ENCODE measurements at regions not wholly inside any gene's neighbourhood (a gene's known extent, or its start where the extent isn't known, plus 50 kb on each side); places are given as distances from the start of the nearest gene placed in this dataset.

- H3K9me3 ChIP-seq, result no peaks in the 10 kb centered on the region
- H3K36me3 ChIP-seq, result no peaks in the 10 kb centered on the region
- no peak for DNase-seq
- H3K4me3 ChIP-seq, result no peak overlapping the region
- H3K27me3 ChIP-seq, result no peaks in the 10 kb centered on the region
These were observed 156.6 kb upstream of the LHCGR start for GRCh38 chr2:48912110-48912509.

- Histone ChIP-seq H3K9me3 (no peaks in the 10 kb centered on the region), H3K4me3 (no peak overlapping the region), H3K36me3 (no peaks in the 10 kb centered on the region), H3K27me3 (no peaks in the 10 kb centered on the region)
- no peak for DNase-seq
These were observed 155.4 kb upstream of the LHCGR start for GRCh38 chr2:48910961-48911360.

GRCh38 chr2:48906633-48907032 lies 151.1 kb upstream of the LHCGR start:
- Histone ChIP-seq H3K36me3 (no peaks in the 10 kb centered on the region), H3K9me3 (no peaks in the 10 kb centered on the region)

GRCh38 chr2:48905696-48906095 lies 150.2 kb upstream of the LHCGR start:
- H3K4me3 ChIP-seq, result no peak overlapping the region
- H3K36me3 ChIP-seq, result no peaks in the 10 kb centered on the region
- H3K9me3 ChIP-seq, result no peaks in the 10 kb centered on the region
- no peak for DNase-seq
- no peaks in the 10 kb centered on the region for H3K27me3 ChIP-seq

More at GRCh38 chr2:48906633-48907032, 151.1 kb upstream of the LHCGR start:
- Histone ChIP-seq H3K27me3 (no peaks in the 10 kb centered on the region), H3K4me3 (no peak overlapping the region)
- DNase-seq, result no peak

DNA sequence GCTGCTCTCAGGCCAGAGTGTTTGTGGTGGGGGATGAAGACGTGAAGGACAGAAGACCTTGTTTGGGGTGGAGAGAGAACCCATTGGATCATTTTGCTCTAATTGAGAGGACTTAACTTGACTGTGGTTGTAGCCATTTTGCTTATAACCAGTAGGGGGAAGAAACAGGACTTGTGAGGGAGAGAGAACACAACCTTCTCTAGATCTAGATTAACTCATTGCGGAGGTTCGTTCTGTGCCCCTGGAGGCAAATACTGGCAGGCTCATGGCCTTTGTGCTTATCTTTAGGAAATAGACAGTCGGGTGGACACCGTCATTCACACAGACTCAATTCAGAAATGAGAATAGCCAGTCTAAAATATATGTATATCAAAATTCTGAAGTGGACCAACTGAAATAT lies 147.0 kb upstream of the LHCGR start:
- DNase-seq, result no peak
- Histone ChIP-seq H3K9me3 (no peaks in the 10 kb centered on the region), H3K4me3 (no peak overlapping the region), H3K27me3 (no peaks in the 10 kb centered on the region), H3K36me3 (no peaks in the 10 kb centered on the region)

DNA sequence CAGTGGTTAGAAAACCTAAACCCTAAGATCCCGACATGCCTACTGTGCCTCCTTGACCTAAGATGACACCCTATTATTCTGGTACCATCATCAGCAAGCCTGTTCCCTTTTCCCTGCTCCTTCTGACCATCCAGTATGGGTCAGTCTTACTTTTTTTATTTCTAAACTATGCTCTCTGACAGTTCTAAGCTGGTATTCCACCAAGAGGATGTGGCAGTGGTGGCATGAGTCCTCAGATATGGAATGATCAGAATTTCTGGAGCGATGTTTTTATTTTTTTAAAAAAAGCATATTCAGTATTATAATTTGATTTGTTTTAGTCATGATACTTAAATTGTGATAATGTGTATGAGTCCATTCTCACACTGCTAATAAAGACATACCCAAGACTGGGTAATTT lies 145.9 kb upstream of the LHCGR start:
- H3K36me3 ChIP-seq, result no peaks in the 10 kb centered on the region
- H3K4me3 ChIP-seq, result no peak overlapping the region
- no peaks in the 10 kb centered on the region for H3K27me3 ChIP-seq
- no peak for DNase-seq
- no peaks in the 10 kb centered on the region for H3K9me3 ChIP-seq

DNA sequence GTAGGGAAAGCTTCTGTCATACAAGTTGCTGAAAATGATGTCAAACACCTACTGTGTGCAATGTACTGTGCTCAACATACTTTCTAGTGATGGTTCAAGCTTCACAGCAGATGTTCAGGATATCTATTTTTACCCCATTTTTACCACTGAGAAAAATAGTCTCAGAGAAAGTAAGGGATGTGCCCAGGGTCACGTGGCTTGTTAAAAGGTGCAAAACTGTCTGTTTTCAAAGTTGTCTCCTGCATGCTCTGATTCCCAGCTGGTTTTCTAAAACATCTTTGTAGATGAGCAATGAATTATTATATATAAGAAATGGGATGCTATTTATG lies 145.5 kb upstream of the LHCGR start:
- Histone ChIP-seq H3K4me3 (no peak overlapping the region), H3K27me3 (no peaks in the 10 kb centered on the region), H3K9me3 (no peaks in the 10 kb centered on the region), H3K36me3 (no peaks in the 10 kb centered on the region)
- no peak for DNase-seq

DNA sequence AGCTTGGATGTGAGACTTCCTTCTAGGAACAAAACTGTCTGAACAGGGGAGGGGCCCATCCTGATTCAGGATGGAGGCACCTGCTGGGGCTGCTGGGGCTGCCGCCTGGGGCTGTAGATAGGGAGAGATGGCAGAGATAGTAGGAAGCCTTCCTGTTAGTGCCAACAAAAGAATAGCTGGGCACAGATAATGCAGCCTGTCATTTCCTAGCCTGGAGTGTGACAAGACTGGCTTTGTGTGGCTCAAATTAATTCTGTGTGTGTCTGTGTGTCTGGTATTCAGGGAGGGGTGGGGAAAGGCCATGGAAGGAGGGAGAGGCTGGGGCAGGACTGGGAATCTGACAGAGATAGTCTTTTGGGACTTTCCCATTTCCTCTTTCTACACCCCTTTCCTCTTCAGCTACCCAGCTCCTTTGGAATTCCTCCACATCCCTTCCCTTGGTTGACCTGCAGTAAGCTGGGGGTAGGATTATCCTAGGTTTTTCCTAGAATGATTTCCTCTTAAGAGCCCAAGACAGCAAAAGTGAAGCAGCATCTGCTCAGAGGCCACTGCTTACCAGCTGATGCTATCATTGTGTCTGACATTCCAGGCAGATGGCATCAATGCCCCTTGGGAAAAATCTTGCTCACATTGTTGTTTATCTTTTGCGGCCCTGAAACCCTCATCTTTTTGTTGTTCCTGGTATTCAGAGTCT lies 144.9 kb upstream of the LHCGR start:
- Histone ChIP-seq H3K4me3 (no peak overlapping the region), H3K27me3 (no peaks in the 10 kb centered on the region), H3K9me3 (no peaks in the 10 kb centered on the region), H3K36me3 (no peaks in the 10 kb centered on the region)
- DNase-seq, result no peak

- Histone ChIP-seq H3K4me3 (no peak overlapping the region), H3K9me3 (no peaks in the 10 kb centered on the region), H3K36me3 (no peaks in the 10 kb centered on the region), H3K27me3 (no peaks in the 10 kb centered on the region)
- DNase-seq, result no peak
These were observed 141.3 kb upstream of the LHCGR start for GRCh38 chr2:48896870-48897269.

- Histone ChIP-seq H3K27me3 (no peaks in the 10 kb centered on the region), H3K36me3 (no peaks in the 10 kb centered on the region), H3K4me3 (no peak overlapping the region), H3K9me3 (no peaks in the 10 kb centered on the region)
- no peak for DNase-seq
These were observed 135.1 kb upstream of the LHCGR start for GRCh38 chr2:48890454-48891131.

DNA sequence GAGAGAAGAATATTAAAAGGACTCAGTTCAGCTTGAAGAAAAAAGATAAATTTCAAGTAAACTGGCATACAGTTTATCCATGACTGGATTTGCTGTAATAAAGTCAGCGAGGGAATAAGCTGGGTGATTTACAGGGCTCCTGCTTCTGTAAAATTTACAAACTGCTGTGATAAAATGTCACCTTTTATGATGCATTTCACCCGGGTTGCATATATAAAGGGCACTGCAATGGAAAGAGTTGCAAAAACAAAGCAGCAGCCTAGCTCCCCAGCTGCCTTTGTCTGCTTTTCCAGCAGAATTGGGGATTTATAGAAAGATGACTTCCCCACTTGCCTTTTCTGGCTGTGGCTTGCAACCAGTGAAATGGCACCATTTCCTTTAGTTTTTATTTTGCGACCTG lies 132.5 kb upstream of the LHCGR start:
- no peak for DNase-seq
- H3K27me3 ChIP-seq, result no peaks in the 10 kb centered on the region
- H3K4me3 ChIP-seq, result no peak overlapping the region
- H3K9me3 ChIP-seq, result no peaks in the 10 kb centered on the region
- no peaks in the 10 kb centered on the region for H3K36me3 ChIP-seq

GRCh38 chr2:48886919-48887318 lies 131.4 kb upstream of the LHCGR start:
- DNase-seq, result no peak
- no peaks in the 10 kb centered on the region for H3K9me3 ChIP-seq
- H3K36me3 ChIP-seq, result no peaks in the 10 kb centered on the region
- H3K27me3 ChIP-seq, result no peaks in the 10 kb centered on the region
- no peak overlapping the region for H3K4me3 ChIP-seq

- no peaks in the 10 kb centered on the region for H3K27me3 ChIP-seq
- no peak overlapping the region for H3K4me3 ChIP-seq
- H3K36me3 ChIP-seq, result no peaks in the 10 kb centered on the region
- no peak for DNase-seq
- no peaks in the 10 kb centered on the region for H3K9me3 ChIP-seq
These were observed 130.3 kb upstream of the LHCGR start for GRCh38 chr2:48885841-48886240.

DNA sequence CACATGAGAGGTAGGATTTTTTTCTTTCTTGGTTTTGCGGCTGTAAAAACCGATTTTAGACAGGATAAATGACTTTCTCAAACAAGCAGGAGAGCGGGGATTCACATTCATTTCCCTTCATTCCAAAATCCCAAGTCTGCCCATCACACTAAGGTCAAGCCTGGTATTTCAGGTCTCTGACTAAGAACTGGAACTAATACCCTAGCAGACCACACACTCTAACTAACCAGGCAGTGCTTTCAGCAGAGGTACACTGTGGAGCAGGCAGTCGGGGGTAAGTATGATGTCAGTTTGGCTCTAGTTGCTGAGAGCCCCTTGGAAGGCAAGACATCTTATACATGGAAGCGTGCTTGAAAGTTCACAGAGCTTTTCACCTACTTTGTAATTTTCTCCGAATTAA lies 128.1 kb upstream of the LHCGR start:
- Histone ChIP-seq H3K27me3 (no peaks in the 10 kb centered on the region), H3K9me3 (no peaks in the 10 kb centered on the region), H3K4me3 (no peak overlapping the region), H3K36me3 (no peaks in the 10 kb centered on the region)
- DNase-seq, result no peak

GRCh38 chr2:48874282-48874681 lies 118.8 kb upstream of the LHCGR start:
- H3K4me3 ChIP-seq, result no peak overlapping the region
- no peaks in the 10 kb centered on the region for H3K9me3 ChIP-seq
- no peaks in the 10 kb centered on the region for H3K27me3 ChIP-seq
- DNase-seq, result no peak
- no peaks in the 10 kb centered on the region for H3K36me3 ChIP-seq

- H3K4me3 ChIP-seq, result no peak overlapping the region
- no peak for DNase-seq
- H3K36me3 ChIP-seq, result no peaks in the 10 kb centered on the region
- H3K27me3 ChIP-seq, result no peaks in the 10 kb centered on the region
- H3K9me3 ChIP-seq, result no peaks in the 10 kb centered on the region
These were observed 118.1 kb upstream of the LHCGR start for GRCh38 chr2:48873666-48874065.

DNA sequence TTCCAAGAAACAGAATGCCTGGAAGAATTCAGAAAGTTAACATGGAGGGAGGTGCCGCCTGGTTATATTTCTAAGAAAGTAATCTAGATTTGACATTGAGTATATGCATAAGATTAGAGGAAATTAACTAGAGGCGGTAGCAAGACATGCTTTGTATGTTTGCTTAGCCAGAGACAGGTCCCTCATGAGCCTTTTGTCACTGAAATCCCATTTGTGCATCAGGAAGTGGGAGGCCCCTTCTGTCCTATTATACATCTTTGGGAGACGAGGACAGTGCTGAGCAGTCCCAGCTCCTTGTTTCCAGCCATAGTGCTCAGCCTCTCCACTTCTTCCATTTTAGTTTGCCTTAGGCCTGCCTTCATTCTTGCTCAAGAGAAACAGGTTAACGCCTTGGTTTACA lies 115.4 kb upstream of the LHCGR start:
- Histone ChIP-seq H3K4me3 (no peak overlapping the region), H3K27me3 (no peaks in the 10 kb centered on the region), H3K9me3 (no peaks in the 10 kb centered on the region), H3K36me3 (no peaks in the 10 kb centered on the region)
- no peak for DNase-seq

DNA sequence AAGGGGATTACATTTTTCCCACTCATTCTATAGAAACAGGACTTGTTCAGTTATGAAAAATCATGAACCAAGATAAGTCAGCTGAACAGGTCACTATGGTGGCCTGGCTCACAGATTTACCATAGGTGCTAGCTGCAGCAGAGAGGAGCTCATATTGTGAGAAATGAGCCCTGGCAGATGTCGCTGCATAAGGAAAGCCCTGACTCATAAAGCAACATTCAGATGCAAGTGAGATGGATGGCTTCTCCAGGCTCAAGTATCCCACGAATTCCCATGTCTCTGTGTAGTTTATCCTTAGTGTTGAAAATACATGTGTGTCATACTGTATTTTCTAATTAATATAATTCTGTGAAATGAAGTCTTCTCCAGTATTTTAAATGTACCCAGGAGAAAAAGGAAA lies 115.0 kb upstream of the LHCGR start:
- no peak for DNase-seq
- H3K4me3 ChIP-seq, result no peak overlapping the region
- no peaks in the 10 kb centered on the region for H3K27me3 ChIP-seq
- no peaks in the 10 kb centered on the region for H3K36me3 ChIP-seq
- H3K9me3 ChIP-seq, result no peaks in the 10 kb centered on the region

Data from MG63 (cell line).